Activated effector memory CD4-positive, alpha-beta T cell treated with Interleukin-2 at 50 U/mL for 16 hours (primary cell): ENCODE measurements at regions not wholly inside any gene's neighbourhood (a gene's known extent, or its start where the extent isn't known, plus 50 kb on each side); places are given as distances from the start of the nearest gene placed in this dataset.
A peak's percentile ranks its signal among the peaks of the same experiment; 100 is the strongest.

Experiments
- DNase-seq: peaks from one replicate; pipeline ENCODE4 v3.0.0-alpha.2; 2020

GRCh38 chr10:33126742-33127141 is 168.7 kb upstream of the ITGB1 start:
- no peak for DNase-seq

- DNase-seq = no peak
Measured at GRCh38 chr10:33125522-33126517, 167.8 kb upstream of the ITGB1 start.

GRCh38 chr10:33125111-33125510 is 167.1 kb upstream of the ITGB1 start:
- no peak for DNase-seq

GRCh38 chr10:33123680-33124079 is 165.7 kb upstream of the ITGB1 start:
- no peak for DNase-seq

- no peak for DNase-seq
Measured at GRCh38 chr10:33122014-33122809, 164.2 kb upstream of the ITGB1 start.

GRCh38 chr10:33120700-33121099 is 162.7 kb upstream of the ITGB1 start:
- no peak for DNase-seq

GRCh38 chr10:33120275-33120674 is 162.2 kb upstream of the ITGB1 start:
- no peak for DNase-seq

GRCh38 chr10:33117816-33118215 is 159.8 kb upstream of the ITGB1 start:
- peak; percentile 70 for DNase-seq

- DNase-seq = no peak
Measured at GRCh38 chr10:33117230-33117629, 159.2 kb upstream of the ITGB1 start.

- DNase-seq = no peak
Measured at GRCh38 chr10:33115738-33116719, 158.0 kb upstream of the ITGB1 start.

GRCh38 chr10:33114451-33114952 is 156.5 kb upstream of the ITGB1 start:
- no peak for DNase-seq

GRCh38 chr10:33113466-33113865 is 155.4 kb upstream of the ITGB1 start:
- no peak for DNase-seq

- DNase-seq = no peak
Measured at GRCh38 chr10:33112831-33113455, 154.9 kb upstream of the ITGB1 start.

- no peak for DNase-seq
Measured at GRCh38 chr10:33111488-33112051, 153.5 kb upstream of the ITGB1 start.

- DNase-seq = no peak
Measured at GRCh38 chr10:33109788-33110469, 151.9 kb upstream of the ITGB1 start.

GRCh38 chr10:33109384-33109783 is 151.4 kb upstream of the ITGB1 start:
- no peak for DNase-seq

- no peak for DNase-seq
Measured at GRCh38 chr10:33107953-33108352, 149.9 kb upstream of the ITGB1 start.

GRCh38 chr10:33106767-33107166 is 148.7 kb upstream of the ITGB1 start:
- DNase-seq = no peak

- DNase-seq = no peak
Measured at GRCh38 chr10:33103863-33104379, 145.9 kb upstream of the ITGB1 start.

GRCh38 chr10:33102071-33102470 is 144.0 kb upstream of the ITGB1 start:
- no peak for DNase-seq

GRCh38 chr10:33101392-33101787 is 143.4 kb upstream of the ITGB1 start:
- no peak for DNase-seq
